GM19438 (cell line): ENCODE measurements at regions not wholly inside any gene's neighbourhood (a gene's known extent, or its start where the extent isn't known, plus 50 kb on each side); places are given as distances from the start of the nearest gene placed in this dataset.

Experiments used
- ATAC-seq: cut with Tn5 transposase; IDR thresholded peaks from one replicate; pipeline ENCODE4 v1.9.1; 2021; ENCODE audit warnings: low read depth; ENCODE audit not compliant: unreplicated experiment

DNA sequence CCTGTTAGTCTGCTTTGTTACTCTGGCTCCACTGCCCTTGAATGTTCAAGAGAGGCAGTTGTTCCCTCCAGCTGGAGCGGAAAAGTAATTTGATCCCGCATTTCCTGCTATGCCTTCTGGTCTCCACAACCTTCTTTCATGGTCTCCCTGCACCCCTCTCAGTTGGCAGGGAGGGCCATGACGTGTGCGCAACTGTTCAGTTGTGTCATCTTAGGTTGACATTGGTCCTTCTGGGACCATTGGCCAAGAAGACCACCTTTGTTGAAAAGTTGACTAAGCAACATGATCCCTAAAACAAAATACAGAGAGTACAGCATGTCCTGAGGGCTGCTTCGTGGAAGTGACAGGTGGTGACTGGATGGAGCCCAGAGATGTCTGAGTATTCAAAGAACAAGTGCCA, 192.5 kb upstream of the TUT7 start:
- no peak for ATAC-seq

DNA sequence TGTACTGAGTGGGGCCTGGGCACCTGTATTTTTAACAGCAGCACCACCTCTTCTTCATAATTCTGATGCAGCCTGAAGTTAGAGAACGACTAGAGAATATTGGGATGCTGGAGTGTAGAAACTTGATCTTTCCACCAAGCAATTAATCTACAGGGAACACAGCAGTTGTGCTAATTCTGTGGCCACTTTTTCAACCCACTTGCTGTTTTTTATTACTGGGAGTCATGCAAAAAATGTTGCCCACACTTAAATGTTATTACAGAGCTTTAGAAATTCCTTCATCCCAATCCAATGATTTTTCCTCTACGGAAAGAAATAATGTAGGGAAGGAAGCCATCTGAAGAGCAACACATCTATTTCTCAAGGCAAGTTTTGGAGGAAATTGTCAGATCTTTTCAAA, 190.9 kb upstream of the TUT7 start:
- no peak for ATAC-seq

DNA sequence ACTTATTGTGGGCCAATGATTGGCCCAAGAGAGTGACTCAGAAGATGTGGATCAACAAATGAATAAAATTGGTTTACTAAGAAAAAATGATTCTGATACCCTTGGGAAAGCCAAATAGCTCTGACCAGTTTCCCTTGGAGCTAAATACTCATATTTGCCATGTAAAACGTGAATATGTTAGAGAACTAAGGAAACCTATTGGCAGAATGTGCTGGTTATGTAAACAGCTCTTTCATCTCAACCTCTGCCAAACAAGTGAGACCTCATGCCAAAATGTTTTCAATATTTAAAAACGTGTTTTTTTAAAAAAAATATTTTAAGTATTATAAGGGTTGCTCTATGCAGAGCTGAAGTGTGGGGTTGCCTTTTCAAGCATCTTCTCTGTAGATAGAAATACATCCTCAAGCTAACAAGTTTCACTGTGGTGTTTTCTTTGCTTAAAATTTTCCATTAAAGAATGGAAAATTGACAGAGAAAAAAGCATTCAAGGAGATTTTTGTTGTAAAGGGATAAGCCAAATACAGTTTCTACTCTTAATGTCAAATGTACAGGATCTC, 186.9 kb upstream of the TUT7 start:
- no peak for ATAC-seq

DNA sequence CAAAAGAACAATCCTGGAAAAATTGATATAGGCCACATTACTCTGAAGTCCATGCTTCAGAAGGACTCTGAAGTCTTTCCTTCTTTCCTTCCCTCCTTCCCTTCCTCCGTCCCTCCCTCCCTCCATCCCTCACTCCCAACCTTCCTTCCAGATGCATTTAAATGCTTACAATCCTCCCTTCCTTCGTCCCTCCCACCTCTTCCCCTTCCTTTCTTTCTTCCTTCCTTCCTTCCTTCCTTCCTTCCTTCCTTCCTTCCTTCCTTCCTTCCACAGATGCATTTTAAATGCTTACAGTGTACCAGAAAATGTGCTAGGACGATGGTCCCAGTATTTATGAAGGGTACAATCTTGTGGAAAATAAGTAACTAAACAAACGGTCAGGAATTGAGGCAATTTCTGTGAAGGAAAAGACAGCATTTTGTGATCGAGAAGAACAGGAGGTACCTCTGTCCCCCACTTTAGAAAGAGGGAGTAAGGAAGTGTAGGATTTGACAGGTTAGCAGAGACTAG, 181.3 kb upstream of the TUT7 start:
- ATAC-seq = no peak

DNA sequence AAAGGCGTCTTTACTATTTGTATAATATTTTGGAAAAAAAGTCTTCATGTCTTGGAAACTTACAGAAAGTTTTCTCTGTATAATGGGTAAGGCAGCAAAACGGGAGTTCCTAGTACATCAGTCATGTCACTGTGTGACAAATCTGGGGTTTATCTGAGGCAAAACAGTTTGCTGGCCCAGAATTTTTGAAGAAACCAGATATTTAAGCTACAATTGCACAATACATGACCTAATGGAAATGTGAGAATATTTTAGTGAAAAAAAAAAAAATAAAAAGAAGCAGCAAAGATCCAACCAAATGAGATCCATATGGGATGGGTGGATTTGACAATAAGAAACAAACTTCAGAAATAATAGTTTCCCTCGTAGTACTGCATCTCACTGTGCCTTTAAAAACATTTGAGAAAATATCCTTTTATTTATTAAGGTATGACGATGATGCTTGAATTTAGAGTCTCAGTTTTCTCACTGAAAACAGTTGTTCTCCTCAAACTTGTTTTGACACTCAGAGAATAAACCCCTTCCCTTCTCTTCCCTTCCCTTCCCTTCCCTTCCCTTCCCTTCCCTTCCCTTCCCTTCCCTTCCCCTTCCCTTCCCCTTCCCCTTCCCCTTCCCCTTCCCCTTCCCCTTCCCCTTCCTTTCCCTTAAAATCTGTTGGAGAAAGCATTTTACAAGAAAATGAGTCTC, 180.5 kb upstream of the TUT7 start:
- no peak for ATAC-seq

DNA sequence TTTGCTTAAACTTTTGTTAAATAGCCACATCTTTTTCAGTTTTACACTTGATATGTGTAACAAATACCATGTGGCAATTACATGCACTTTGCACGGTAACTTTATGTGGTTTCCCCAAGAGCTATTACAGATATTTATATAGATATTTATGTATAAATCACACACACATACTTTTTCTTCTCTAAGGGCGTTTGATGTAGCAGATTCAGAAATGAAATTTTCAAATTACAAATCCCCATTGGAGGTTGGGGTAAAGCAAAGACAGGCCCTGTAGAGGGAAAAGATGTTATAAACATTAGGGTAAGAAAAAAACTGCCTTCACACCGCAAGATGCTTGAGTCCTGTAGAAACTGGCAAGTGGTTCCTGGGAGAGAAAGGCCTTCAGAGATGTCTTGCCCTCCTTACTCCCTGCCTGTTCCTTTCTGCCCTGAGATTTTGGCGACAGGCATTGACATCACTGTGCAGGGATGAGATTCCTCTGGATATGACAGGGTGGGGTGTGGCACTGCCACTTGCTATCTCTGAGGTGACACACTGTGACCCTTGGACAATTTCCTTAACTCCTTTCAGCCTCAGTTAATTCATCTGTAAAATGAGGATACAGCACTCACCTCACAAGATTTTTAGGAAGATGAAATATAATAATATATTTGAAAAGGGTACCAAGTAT, 177.9 kb upstream of the TUT7 start:
- ATAC-seq = no peak

DNA sequence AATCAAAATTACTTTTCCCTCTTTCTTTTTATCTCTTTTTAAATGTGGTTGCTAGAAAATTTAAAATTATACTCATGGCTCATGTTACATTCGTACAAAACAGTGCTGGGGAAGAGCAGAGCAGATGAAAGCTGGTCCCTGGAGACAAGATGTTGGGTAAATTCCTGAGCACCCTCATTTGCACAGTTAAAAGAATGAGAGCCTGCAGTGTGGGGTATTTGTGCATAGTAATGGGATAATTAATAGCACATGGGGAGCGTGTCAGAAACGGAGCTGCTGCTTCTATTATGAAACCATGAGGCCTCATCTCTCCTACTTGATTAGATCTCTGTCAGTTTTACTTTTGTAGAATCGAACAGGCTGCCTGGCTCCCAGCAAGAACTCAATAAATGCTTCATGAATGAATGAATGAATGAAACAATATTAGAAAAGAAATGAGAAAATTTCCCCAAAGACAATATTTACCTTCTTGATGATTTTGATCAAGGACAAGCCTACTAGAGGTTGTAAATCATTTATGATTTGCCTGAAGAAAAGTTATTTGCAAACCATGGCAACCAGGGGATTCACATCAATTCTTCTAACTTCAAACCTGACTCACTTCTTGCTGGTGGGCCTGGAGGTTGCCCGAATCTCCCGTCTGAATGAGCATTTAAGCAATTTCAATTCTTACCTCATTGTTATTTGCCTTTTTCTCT, 177.2 kb upstream of the TUT7 start:
- ATAC-seq = no peak

DNA sequence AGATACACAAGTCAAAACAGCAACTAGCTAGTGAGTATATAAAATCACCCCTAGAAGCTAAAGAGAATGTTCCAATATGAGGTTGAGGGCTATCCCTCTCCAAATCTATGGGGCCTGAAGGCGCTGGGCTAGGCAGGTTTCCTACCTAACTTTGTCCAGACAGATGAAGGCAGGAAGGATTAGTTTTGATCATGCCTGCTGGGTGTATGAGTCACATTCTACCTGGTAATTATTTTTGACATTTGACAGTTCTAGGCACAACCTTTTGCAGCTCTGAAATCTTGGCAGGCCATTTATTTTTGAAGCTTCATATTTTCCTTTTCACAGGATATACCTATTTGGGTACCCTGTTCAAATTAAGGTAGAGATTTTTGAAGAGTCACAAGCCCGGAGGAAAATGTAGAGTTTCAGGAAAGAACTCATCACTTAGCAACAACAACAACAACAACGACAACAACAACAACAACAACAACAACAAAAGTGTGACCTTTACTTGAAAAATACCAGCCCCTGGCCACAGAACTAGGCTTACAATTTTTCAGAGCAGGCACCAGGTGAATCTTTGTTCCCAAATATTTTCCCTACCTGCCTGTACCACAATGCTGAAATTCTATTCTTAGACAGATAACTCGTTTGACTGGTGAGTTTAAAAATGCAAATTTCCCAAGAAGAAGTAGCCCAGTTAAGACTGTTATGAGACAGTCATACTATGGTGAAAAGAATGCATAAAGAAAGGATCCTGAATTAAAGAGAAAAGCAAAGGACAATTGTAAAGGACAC, 175.5 kb upstream of the TUT7 start:
- no peak for ATAC-seq

DNA sequence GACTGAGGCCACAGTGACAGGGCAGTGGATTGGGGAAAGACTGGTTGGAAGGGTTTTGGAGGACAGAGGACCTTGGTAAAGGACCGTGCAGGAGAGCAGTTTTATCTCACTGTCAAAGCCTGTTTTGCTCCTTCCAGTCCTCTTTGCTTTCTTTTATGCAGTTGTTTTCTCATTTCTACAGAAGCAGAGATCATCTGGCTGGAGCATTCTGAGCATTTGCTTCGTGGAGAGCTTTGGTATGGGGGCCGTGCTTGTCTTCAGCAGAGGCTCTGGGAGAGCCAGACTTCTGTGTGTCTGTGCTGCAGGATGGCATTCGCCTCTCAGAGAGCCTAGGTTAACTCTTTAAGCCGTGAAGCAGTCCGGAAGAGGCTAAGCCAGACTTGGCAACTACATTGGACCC, 171.8 kb upstream of the TUT7 start:
- ATAC-seq = no peak

DNA sequence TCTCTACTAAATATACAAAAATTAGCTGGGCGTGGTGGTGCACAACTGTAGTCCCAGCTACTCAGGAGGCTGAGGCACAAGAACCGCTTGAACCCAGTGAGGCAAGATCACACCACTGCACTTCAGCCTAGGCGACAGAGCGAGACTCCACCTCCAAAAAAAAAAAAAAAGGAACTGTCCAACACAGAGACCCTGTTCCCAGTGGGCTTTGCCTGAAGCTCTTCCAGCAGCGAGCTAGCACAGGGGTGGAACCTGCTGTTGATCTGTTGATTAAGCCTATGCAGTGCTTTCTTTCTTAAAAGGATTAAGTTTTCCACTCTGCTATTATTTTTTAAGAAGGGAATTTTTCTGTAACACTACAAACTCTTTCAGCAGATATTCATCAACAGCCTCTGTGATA, 171.0 kb upstream of the TUT7 start:
- no peak for ATAC-seq

DNA sequence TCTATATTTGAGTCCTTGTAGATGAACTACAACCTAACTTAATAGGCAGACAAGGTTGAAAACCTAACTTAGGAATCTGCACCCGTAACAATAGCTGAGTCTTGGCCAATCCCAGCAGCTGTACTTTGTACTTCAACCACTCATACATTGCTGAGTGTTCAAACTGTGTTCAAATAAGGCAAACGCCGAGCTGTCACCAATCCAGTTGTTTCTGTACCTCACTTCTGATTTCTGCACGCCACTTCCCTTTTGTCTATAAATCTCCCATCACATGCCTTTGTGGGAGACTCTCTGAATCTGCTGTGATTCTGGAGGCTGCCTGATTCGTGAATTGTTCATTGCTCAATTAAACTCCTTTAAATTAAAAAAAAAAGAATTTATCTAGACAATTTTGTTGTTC, 167.8 kb upstream of the TUT7 start:
- ATAC-seq = no peak

DNA sequence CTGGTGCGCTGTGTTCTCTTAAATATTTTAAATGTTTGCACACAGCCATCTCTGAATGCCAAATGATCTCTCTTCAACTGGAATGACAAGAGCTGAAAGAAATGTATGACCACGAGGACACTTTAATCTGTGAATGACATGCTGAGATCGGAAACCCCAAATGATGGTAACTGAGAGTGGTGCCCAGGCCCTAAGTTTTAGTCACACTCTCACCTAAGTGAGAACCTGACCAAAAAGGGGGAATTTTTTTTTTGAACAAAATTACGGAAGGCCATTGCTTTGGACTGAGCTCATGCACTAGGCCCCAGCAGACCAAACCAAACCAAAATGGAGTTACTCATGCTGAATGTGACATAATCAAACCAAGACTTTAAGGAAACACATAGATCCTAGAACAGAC, 167.1 kb upstream of the TUT7 start:
- ATAC-seq = no peak

DNA sequence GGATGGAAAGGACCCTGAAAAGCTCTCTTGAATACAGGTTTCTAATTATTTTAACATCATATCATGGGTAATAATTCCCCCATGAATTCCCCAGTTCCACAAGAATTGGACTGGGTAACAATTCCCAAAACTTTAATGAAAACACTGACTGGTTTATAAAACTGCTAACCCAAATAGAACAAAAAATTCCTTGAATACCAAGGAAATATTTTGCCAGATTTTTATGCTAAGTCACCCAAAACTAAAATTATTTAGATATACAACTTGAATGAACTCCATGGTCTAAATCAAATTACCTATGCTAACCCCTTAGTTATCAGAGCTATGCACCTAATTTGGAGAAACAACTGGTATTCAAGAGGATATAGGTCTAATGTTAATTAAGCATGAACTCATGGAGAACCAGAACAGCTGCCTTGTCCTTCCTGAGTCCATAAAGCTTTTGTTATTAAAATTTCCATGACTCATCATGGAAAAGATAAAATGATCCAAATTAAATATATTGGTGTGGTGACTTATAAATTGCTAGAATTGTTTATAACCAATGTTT, 164.9 kb upstream of the TUT7 start:
- ATAC-seq = no peak

DNA sequence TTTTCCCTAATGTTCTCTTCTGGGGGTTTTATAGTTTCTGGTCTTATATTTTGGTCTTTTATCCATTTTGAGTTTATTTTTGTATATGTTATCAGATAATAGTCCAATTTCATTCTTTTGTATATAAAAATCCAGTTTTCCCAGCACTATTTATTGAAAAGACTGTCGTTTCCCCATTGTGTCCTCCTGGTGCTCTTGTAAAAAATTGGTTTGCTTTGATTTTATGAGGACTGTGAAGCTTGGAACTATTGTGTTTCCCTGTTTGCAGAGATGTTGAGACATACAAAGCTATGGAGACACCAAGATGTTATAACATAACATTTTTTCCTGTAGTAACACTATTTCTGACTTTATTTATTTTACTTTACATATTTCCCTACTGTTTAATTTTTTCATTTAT, 163.3 kb upstream of the TUT7 start:
- ATAC-seq = no peak

DNA sequence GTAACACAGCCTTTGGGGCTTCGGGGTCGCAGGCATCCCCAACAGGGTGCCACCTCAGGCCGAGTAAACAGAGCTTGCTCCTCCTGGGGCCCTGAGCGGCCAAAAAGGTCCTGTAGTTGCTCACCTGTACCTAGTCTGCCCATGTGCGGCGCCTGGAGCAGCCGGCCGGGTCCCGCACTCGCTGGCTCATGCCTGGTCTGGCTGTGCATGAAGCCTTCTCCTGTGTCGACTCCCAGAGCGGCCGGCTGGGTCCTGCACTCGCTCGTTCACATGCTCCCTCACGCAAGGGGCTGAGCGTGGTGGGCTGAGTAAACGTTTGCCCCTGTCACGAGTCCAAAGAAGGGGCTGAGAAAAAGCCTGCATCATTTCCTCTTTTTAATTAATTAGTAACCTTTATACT, 162.4 kb upstream of the TUT7 start:
- ATAC-seq = no peak

DNA sequence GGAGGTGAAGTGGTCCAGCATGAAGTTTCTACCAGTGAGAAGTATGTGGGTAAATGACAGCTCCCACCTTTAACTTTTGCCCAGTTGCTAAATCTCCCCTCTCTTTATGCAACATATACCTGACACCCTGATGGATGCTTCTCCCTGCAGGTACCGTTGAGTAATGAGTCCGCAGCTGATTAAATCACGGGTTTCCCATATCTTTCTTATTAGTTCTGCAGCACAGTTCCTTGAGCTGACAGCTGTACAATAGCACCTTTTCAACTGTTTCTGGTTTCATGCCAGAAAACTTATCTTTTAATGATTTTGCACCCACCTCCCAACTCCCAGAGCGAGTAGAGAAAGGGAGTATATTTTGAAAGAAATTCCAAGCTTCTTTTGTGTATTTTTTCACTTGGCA, 161.0 kb upstream of the TUT7 start:
- no peak for ATAC-seq

DNA sequence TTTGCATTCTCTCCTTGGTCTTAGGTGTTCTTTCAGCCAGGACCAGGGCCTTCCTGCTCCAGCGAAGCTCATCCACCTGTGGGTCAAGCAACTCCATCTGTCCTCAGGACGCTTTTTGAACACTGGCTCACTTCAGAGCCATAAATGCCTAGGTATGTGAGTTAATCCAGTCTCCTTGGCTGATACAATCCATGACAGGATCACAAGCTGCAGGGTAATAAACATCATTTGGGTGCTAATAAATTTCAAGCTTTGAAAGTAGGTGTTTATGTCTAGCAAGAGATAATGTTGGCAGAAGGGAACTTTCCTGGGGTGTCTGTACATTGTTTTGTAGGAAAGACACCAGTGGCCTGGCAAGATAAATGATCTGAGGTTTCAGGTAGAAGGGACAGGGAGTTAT, 159.2 kb upstream of the TUT7 start:
- no peak for ATAC-seq

DNA sequence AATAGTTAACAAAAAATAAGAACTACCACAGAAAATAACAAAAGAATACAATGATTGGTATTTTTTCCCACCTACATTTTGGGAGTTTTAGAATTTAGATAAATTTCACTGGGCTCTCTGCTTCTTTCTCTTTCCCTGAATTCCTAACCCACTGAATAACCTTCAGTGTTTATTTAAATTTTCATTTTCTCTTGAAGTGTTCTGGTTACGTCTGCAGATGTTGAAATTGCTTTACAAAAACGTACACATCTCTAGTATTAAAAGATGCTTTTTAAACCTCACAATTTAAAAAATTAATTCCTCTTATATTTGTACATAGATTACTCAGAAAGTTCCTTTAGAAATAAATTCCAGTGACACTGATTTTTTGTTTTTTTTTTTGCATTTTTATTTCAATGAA, 158.7 kb upstream of the TUT7 start:
- no peak for ATAC-seq

DNA sequence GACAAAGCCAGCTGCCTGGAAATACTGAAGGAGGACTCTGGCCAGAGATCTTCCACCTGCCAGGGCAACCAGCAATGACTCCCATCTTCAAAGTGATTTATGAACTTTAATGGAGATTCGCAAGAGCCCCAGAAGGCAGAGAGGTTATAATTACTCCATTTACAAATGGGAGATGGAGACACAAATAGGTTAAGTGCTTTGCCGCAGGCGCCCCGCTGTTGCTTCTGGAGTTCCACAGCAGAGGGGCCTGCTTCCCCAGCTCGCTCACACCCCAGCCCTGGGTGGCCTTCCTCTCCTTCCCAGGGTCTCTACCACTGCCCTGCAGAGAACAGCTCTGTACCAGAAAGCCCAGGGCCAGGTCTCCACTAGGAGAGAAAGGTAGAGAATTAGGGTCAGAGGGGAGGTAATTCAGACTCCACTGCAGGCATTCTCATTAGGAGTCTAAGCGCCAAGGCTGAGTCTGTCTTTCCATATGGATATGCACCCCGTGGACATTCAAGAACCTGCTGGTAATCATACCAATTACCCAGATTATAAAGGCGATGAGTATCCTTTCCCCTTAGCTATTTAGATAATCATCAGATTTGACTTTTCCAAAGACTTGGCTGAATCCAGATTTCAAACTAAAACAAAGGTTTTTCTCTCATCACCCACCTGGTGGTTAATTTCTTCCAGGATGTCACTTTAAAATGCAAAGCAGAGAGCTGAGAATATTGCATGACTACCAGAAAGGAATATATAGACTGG, 157.6 kb upstream of the TUT7 start:
- ATAC-seq = no peak
